ENCODE measurements at regions not wholly inside any gene's neighbourhood (a gene's known extent, or its start where the extent isn't known, plus 50 kb on each side); places are given as distances from the start of the nearest gene placed in this dataset.

DNA sequence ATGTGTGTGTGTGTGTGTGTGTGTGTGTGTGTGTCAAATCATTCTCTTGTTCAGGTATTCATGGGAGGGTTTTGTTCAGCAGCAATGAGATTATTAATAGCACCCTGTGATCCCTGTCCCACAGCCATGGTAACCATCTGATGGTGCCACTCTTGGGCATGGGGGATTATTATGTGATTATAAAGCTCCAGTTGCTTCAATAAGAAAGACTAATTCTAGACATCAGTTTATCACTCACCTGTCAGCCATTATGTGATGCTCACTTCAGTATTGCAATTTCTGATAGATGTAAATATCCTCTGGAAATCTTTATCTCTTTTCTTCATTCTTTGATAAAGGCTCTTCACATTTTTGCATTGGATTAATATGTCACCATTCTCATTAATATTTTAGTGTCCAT lies 145.9 kb upstream of the POU1F1 start:
- H3K4me1 ChIP-seq = no peaks in the 10 kb centered on the region
- H3K27me3 ChIP-seq = no peaks in the 10 kb centered on the region
- H3K36me3 ChIP-seq (replicated peaks in 1 of 2; ENCODE audit: insufficient read depth in 1 of 2, low read depth in 2 of 2) = no peaks in the 10 kb centered on the region
- H3K27ac ChIP-seq = no peak overlapping the region
- TF ChIP-seq, protein P1, sequence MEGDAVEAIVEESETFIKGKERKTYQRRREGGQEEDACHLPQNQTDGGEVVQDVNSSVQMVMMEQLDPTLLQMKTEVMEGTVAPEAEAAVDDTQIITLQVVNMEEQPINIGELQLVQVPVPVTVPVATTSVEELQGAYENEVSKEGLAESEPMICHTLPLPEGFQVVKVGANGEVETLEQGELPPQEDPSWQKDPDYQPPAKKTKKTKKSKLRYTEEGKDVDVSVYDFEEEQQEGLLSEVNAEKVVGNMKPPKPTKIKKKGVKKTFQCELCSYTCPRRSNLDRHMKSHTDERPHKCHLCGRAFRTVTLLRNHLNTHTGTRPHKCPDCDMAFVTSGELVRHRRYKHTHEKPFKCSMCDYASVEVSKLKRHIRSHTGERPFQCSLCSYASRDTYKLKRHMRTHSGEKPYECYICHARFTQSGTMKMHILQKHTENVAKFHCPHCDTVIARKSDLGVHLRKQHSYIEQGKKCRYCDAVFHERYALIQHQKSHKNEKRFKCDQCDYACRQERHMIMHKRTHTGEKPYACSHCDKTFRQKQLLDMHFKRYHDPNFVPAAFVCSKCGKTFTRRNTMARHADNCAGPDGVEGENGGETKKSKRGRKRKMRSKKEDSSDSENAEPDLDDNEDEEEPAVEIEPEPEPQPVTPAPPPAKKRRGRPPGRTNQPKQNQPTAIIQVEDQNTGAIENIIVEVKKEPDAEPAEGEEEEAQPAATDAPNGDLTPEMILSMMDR (IDR thresholded peaks at IDR 0.05) = no peak
- TF ChIP-seq POLR2A (IDR thresholded peaks at IDR 0.05) = no peak
- no peaks in the 10 kb centered on the region for H3K9me3 ChIP-seq
- H3K4me3 ChIP-seq = no peak overlapping the region
- DNase-seq (no peak), ATAC-seq (no peak)
- intact Hi-C loops (cut with DNase I) = no loop called here

DNA sequence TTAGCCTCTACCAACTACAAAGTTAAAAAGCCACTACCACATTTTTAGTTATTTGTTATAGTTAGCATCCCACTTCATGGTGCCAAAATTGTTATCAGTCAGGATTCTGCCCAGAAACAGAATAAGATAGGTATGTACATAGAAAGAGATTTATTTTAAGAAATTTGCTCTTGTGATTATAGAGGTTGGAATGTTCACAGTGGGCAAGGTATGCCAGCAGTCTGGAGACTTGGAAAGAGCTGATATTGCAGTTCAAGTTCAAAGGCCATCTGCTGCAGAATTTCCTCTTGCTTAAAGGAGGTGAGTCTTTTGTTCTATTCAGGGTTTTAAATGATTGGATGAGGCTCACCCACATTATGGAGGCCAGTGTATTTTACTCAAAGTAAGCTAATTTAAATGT lies 143.8 kb upstream of the POU1F1 start:
- ATAC-seq (no peak), DNase-seq (no peak)
- Histone ChIP-seq H3K27ac (no peak overlapping the region), H3K4me3 (no peak overlapping the region), H3K27me3 (no peaks in the 10 kb centered on the region), H3K36me3 (replicated peaks in 1 of 2; ENCODE audit: insufficient read depth in 1 of 2, low read depth in 2 of 2) (no peaks in the 10 kb centered on the region), H3K9me3 (no peaks in the 10 kb centered on the region), H3K4me1 (no peaks in the 10 kb centered on the region)
- intact Hi-C loops (cut with DNase I) = no loop called here
- TF ChIP-seq POLR2A (IDR thresholded peaks at IDR 0.05) = no peak
- TF ChIP-seq, protein P1 (IDR thresholded peaks at IDR 0.05) = no peak

DNA sequence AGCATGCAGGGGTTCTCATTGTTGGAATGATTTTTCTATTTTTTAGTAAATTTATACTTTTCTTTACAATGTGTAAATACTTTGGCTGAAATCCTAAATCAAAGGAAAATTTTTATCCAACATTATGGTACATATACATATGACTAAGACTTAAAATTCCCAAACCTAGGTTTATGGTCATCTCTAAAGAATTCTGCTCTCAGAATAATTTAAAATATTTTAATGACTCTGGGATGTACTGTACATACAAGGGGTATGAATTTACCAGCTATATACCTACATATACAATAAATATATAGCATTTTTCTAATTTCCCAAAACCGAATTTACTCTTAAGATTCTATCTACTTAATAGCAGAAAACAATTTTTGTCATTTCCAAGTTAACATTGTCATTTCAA lies 137.9 kb upstream of the POU1F1 start:
- no peak for DNase-seq
- no peak for TF ChIP-seq POLR2A (IDR thresholded peaks at IDR 0.05)
- TF ChIP-seq, protein P1 (IDR thresholded peaks at IDR 0.05) = no peak
- no peak for ATAC-seq
- Histone ChIP-seq H3K27ac (no peak overlapping the region), H3K27me3 (no peaks in the 10 kb centered on the region), H3K9me3 (no peaks in the 10 kb centered on the region), H3K36me3 (replicated peaks in 1 of 2; ENCODE audit: insufficient read depth in 1 of 2, low read depth in 2 of 2) (no peaks in the 10 kb centered on the region), H3K4me1 (no peaks in the 10 kb centered on the region), H3K4me3 (no peak overlapping the region)
- intact Hi-C loops (cut with DNase I) = no loop called here
- 16 to 31% methylated on average over 1 of the region's 1 CpG for WGBS, 2 donors

DNA sequence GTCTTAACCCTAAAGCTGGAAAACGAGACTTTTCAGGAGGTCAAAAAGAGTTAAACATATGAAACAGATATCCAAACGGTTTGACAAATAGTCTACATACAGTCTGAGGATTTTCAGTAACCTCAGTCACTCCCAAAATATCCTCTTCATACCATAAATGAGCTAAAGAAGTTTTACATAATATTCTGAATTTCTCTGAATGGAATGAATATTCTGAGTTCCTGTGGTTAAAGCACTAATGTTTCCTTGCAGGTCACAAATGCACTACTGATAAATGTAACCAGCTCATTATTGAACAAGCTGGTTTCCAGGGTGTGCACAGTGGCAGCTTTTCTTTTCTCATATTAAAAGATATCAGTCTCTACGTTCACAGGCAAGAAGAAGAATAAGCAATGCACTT lies 137.4 kb upstream of the POU1F1 start:
- Histone ChIP-seq H3K4me3 (no peak overlapping the region), H3K36me3 (replicated peaks in 1 of 2; ENCODE audit: insufficient read depth in 1 of 2, low read depth in 2 of 2) (no peaks in the 10 kb centered on the region), H3K4me1 (no peaks in the 10 kb centered on the region), H3K27me3 (no peaks in the 10 kb centered on the region), H3K9me3 (no peaks in the 10 kb centered on the region), H3K27ac (no peak overlapping the region)
- TF ChIP-seq, protein P1 (IDR thresholded peaks at IDR 0.05) = no peak
- no peak for TF ChIP-seq POLR2A (IDR thresholded peaks at IDR 0.05)
- WGBS, 2 donors = 29 to 34% methylated on average over 3 of the region's 3 CpGs
- intact Hi-C loops (cut with DNase I) = no loop called here
- ATAC-seq (no peak), DNase-seq (no peak)

DNA sequence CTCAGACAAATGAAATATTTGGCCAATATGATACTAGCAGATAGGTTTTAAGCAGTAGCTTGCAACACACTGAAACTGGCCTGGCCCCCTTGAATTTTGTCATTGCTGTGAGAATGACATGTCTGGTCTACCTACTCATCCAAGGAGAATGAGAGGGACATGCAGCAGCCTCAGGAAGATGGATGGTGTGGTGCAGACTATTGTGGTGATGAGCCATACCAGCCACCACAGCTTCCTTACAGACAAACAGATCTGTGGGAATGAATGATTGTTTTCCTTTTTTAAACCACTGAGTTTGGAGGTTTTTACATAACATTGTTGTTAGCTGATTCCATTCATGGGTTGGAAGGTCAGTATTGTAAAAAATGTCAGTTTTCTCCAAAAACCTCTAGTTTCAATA lies 133.7 kb upstream of the POU1F1 start:
- intact Hi-C loops (cut with DNase I) = no loop called here
- ATAC-seq (no peak), DNase-seq (no peak)
- Histone ChIP-seq H3K9me3 (no peaks in the 10 kb centered on the region), H3K36me3 (replicated peaks in 1 of 2; ENCODE audit: insufficient read depth in 1 of 2, low read depth in 2 of 2) (no peaks in the 10 kb centered on the region), H3K4me1 (no peaks in the 10 kb centered on the region), H3K4me3 (no peak overlapping the region), H3K27me3 (no peaks in the 10 kb centered on the region), H3K27ac (no peak overlapping the region)
- TF ChIP-seq, protein P1 (IDR thresholded peaks at IDR 0.05) = no peak
- TF ChIP-seq POLR2A (IDR thresholded peaks at IDR 0.05) = no peak

All from body of pancreas (tissue), 4 donors.